NB4 (cell line): ENCODE measurements at regions not wholly inside any gene's neighbourhood (a gene's known extent, or its start where the extent isn't known, plus 50 kb on each side); places are given as distances from the start of the nearest gene placed in this dataset.

Source experiments
- CTCF ChIP-seq: IDR thresholded peaks from one replicate; pipeline ENCODE4 v1.5.1; 2012; ENCODE audit warnings: low read depth, low read length
- POLR2A ChIP-seq: IDR thresholded peaks from 2 replicates; pipeline ENCODE4 v1.6.1; 2011; ENCODE audit warnings: mild to moderate bottlenecking; ENCODE audit not compliant: insufficient read length; ENCODE audit errors: extremely low read depth

GRCh38 chr3:153003862-153004261, 158.2 kb upstream of the RAP2B start:
- no peak for TF ChIP-seq CTCF
- no peak for TF ChIP-seq POLR2A
